Fibroblast of pulmonary artery (primary cell): ENCODE measurements at regions not wholly inside any gene's neighbourhood (a gene's known extent, or its start where the extent isn't known, plus 50 kb on each side); places are given as distances from the start of the nearest gene placed in this dataset.

Experiments
- DNase-seq: peaks from one replicate; pipeline ENCODE4 v3.0.0-alpha.2; 2010; ENCODE audit warnings: low read depth
- H3K4me3 ChIP-seq: replicated peaks from 2 replicates; pipeline ENCODE4 v1.5.1; 2011; ENCODE audit warnings: low read depth, mild to moderate bottlenecking, control low read depth, low read length, moderate library complexity
- CTCF ChIP-seq: IDR thresholded peaks from 2 replicates; pipeline ENCODE4 v1.5.1; 2011; ENCODE audit warnings: mild to moderate bottlenecking, control low read depth, low read length, inconsistent platforms; ENCODE audit errors: missing control alignments

- no peak for TF ChIP-seq CTCF
- no peak overlapping the region for H3K4me3 ChIP-seq
- no peak for DNase-seq
These were observed 1150.0 kb downstream of the RPIA start for GRCh38 chr2:89841476-89841840.

DNA sequence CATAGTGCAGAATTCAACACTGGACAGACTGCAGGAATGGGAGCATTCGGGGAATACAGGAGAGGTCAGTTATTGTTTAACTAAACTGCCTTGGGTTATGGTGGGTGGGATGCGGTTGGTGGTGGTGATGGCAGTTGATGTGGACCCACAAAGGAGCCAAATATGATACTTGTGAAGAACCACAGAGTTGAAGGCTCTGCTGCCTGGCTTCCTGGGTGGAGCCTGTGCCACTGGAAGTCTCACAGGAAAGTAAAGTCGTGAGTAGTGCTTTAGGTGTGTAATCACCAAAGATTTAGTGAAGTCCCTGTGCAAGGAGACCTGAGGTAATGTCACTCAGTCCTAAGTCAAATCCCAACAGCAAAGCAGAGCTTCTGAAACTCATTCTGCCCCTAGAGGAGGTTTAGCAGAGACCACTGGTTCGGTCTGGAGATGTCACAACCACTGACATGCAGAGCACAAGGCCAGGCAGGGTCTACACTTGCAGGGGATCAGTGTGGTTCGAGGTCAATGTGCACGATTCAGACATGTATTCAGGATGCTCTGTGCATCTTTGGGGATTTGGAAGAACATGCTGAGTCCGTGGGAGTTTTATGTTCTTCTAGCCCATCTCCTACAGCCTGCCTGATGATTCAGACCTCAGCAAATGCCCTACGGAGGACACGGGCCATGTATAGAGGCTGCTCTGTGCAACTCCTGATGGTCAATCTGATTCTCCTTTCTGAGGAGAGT, 1150.9 kb downstream of the RPIA start:
- no peak overlapping the region for H3K4me3 ChIP-seq
- TF ChIP-seq CTCF, result no peak
- DNase-seq, result no peak

DNA sequence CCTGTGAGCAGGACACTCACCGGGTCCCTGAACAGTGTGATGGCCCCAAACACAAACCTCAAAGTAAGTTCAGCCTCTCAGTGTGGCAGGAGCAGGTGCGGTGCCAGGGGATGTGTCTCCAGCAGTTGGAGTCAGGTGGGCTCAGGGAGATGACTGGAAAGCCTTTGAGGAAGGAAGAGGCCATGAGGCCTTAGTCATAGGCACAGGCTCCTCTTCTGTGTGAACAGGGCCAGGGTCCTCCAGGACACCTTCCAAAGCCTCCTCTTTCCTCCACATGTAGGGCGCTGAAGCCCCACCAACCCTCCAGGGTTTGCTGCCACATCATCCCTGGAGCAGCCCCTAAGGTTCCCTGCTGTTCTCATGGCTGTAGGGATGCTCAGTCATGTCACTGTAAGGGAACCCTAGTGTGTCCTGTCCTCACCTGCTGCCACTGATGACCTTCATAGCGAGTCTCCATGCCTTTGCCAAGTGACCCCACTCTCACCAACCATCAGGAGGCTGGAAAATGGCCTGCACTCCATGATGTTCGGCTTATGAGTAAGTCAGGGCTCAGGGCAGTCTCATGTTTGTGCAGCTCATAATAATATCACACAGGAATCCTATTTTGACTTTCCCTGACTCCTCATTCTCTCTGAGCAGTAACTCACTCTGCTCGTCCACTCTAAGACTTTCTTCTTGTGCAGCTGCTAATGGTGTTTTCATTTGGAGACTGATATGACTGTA, 1152.9 kb downstream of the RPIA start:
- no peak for DNase-seq
- TF ChIP-seq CTCF, result no peak
- H3K4me3 ChIP-seq, result no peak overlapping the region

DNA sequence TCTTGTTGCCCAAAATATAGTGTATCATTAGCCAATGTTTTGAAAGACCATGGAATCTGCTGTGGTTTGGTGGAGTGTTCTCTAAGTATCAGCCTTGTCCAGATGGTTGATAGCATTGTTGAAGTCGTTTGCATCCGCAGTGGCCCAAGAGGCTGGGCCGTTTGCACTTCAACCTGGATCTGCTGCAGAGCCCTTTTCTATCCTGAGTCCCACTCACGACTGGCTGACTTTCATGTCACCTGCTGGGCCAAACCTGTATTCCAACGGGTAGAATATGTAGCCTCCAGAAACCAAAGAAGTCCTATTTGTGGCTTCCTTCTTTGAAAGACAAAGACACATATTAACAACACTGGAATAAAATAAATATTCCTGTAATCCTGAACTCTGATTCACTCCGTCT, 1154.1 kb downstream of the RPIA start:
- no peak for DNase-seq
- TF ChIP-seq CTCF, result no peak
- H3K4me3 ChIP-seq, result no peak overlapping the region

DNA sequence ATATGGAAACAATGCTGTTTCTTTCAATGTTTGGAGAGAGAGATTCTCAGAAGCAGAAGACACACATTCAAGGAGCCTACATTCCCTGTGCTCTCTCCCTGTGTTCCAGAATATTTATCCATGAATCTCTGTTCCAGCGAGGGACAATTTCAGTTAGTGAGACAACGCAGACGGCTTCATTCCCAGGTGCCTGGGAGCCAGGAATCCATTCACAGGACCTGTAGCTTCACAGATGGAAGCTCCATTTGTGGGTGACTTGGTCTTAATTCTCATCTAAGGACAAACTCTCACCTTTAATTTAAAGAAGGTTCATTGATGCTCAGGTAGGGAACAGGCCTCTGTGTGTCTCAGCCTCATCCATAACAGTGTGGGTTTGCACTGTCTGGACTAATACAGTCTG, 1156.6 kb downstream of the RPIA start:
- H3K4me3 ChIP-seq, result no peak overlapping the region
- no peak for DNase-seq
- no peak for TF ChIP-seq CTCF

GRCh38 chr2:89848763-89849368, 1157.4 kb downstream of the RPIA start:
- no peak for TF ChIP-seq CTCF
- DNase-seq, result no peak
- no peak overlapping the region for H3K4me3 ChIP-seq
